G401 (cell line): ENCODE measurements at regions not wholly inside any gene's neighbourhood (a gene's known extent, or its start where the extent isn't known, plus 50 kb on each side); places are given as distances from the start of the nearest gene placed in this dataset.
A peak's percentile ranks its signal among the peaks of the same experiment; 100 is the strongest.
"Not testable (repeated sequence)": the region's sequence is repeated elsewhere in the genome, so short reads cannot be mapped to it uniquely, and the experiment has no call there.

Source experiments
- DNase-seq: peaks from one replicate; pipeline ENCODE4 v3.0.0-alpha.2; 2015; ENCODE audit warnings: low spot score
- in situ Hi-C: cut with HindIII; loops from 2 replicates; pipeline ENCODE4 v1.10.0; 2016; ENCODE audit warnings: low sequenced_read_pairs, mixed read lengths

DNA sequence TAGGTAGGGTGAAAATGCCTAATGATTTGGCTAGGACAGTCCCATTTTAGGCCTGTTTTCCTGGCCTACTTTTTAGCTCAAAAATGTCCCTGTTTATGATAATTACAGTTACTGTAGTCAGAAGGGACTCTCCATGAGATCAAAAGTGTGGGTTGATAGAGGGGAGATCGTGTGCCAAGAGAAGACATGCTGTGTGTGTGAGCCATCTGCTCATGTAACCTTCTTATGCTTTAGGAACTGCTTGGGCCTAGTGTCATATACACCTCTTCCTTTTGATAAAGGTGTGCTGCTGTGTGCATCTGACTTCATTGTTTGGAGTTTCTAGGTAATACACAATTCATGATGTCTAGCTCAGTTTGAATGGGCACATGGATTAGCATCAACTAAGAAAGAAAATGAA lies 786.5 kb downstream of the PDCD6IP start:
- peak; percentile 99 for DNase-seq
- in situ Hi-C loops, result no loop called here

- in situ Hi-C loops, result no loop called here
- no peak for DNase-seq
Observed at GRCh38 chr3:34599595-34599994, 801.2 kb downstream of the PDCD6IP start.

- in situ Hi-C loops, result no loop called here
- DNase-seq, result no peak
Observed at GRCh38 chr3:34619990-34620389, 821.6 kb downstream of the PDCD6IP start.

GRCh38 chr3:34626699-34627098 lies 828.3 kb downstream of the PDCD6IP start:
- no peak for DNase-seq
- in situ Hi-C loops, result no loop called here

GRCh38 chr3:34634939-34635338 lies 836.5 kb downstream of the PDCD6IP start:
- DNase-seq, result no peak
- in situ Hi-C loops, result no loop called here

DNA sequence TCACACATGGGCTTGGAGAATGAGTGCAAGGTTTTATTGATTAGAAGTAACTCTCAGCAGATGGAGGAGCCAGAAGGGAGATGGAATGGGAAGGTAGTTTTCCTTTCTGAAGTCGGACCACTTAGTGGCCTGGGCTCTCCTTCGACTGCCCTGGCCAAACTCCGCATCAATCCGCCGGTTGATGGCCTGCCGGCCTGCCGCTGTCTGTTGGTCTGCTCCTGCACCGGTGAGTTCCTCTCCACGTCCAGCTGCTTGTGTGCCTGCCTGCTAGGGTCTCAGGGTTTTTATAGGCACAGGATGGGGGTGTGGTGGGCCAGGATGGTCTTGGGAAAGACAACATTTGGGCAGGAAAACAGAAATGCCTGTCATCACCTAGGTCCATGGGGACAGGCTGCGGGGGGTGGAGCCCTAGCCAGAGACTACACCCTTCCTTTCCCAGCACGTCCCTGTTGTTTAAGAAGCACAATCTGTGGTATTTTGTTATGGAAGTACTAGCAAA lies 837.0 kb downstream of the PDCD6IP start:
- no peak for DNase-seq
- in situ Hi-C loops, result no loop called here

GRCh38 chr3:34646911-34647460 lies 848.6 kb downstream of the PDCD6IP start:
- in situ Hi-C loops, result no loop called here
- no peak for DNase-seq

DNA sequence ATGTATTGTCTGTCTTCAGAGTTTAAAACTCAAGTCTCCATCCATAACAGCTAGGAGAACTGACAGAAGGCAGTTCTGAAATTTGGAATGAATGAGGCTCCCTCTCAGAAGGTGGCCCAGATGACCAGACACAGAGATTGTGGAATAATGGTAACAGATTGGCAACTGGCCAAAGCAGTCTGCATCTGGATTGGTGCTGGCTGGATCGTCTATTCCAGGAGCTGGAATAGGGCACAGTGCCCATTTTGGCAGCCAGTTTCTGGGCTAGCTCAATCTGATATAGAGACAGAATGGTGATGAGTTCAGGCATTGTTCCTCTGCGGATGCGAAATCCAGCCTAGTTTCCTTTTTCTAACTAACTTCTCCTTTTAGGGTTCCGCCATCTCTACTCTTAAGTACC lies 851.7 kb downstream of the PDCD6IP start:
- no peak for DNase-seq
- in situ Hi-C loops, result no loop called here

DNA sequence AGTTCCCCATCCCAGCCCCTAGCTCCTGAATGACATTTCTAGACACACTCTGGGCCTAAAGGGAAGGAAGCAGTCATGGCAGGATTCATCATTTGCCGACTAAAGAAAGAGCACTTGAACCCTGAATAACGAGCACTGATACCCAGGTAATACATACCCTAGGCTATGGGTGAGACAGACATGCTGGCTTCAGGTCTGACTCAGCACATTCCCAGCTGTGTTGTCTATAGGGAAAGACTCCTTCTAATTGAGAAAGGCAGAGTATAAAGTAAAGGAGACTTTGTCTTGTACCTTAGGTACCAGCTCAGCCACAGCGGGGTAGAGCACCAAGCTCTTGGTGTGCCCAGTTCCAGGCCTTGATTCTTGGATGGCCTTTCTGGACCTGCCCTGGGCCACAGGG lies 870.5 kb downstream of the PDCD6IP start:
- DNase-seq, result no peak
- in situ Hi-C loops, result no loop called here

DNA sequence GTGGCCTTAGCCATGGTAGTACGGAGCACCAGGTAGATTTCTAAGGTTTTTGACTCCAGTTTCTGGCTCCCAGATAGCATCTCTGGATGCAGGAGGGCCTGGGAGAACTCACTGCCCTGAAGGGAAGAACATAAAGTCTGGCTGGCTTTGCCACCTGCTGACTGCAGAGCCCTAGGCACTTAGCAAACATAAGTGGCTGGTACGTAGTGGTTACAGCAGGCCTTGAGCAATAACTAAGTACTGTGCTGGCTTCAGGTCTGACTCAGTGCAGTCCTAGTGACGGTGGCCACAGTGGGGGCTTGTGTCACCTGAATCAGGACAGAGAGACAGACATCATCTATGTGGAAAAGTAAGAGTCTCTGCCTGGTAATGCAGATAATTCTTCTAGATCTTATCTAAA lies 871.1 kb downstream of the PDCD6IP start:
- in situ Hi-C loops, result no loop called here
- no peak for DNase-seq

- in situ Hi-C loops, result no loop called here
- DNase-seq, result no peak
Observed at GRCh38 chr3:34675383-34676120, 877.1 kb downstream of the PDCD6IP start.

DNA sequence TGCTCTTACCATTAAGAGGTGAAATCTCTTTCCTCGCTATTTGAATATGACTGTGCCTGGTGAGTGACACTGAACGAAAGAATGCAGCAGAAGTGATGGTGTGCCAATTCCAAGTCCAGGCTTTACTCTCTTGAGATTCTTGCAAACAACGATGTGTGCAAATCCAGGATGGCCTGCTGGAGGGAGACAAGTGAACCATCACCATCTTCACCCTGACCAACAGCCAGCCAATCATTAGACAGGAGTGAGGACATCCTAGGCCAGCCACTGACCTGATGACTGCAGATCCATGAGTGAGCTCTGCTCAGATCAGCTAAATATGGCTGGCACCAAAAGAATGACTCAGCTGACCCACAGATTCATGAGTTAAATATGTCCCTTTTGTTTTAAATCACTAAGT lies 878.0 kb downstream of the PDCD6IP start:
- DNase-seq, result no peak
- in situ Hi-C loops, result no loop called here

DNA sequence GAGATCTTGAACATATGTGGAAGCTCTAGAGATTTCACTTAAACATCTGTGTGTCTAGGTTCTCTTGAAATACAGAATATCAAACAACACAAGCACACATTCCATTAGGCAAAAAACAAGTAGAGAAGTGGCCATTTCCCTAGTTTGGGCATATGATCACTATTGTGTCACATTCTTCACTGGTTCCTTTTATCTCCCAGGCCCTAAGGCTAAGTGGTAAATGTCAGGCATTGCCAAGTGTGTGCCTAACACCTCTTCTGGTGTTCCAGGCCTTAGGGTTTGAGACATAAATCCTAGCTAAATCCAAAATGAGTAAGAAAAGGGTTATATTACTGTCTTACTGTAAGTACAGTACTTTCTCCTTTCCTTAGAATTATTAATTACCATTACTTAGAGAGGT lies 880.1 kb downstream of the PDCD6IP start:
- no peak for DNase-seq
- in situ Hi-C loops, result no loop called here

DNA sequence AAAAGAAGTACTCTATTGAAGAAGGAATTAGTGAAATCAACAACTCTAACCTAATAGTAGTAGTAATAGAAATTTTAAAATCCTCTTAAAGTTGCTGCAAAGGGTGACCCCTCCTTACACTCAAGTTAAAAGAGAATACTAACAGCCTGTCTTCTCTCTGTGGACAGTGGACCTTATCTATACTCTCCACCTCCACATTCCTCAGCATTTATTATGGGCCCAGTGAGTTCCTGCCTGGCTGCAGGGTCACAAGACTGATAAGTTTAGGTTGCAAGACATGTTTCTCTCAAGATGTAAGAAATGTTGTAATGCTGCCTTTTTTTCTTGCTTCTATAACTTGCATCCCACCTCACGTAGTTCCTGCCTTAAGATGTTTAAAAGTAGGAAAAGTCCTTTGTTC lies 880.6 kb downstream of the PDCD6IP start:
- in situ Hi-C loops, DNase-seq: not testable (repeated sequence)

GRCh38 chr3:34683851-34684250 lies 885.4 kb downstream of the PDCD6IP start:
- in situ Hi-C loops, result no loop called here

DNA sequence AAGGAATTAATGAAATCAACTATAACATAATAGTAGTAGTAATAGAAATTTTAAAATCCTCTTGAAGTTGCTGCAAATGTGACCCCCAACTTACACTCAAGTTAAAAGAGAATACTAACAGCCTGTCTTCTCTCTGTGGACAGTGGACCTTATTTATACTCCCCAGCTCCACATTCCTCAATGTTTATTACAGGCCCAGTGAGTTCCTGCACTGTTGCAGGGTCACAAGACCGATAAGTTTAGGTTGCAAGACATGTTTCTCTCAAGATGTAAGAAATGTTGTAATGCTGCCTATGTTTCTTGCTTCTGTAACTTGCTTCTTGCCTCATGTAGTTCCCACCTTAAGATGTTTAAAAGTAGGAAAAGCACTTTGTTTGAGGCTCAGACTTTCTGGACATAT lies 888.1 kb downstream of the PDCD6IP start:
- in situ Hi-C loops, result no loop called here
- DNase-seq, result no peak

More at GRCh38 chr3:34683851-34684250, 885.4 kb downstream of the PDCD6IP start:
- peak; percentile 27 for DNase-seq

- DNase-seq, result peak; percentile 43
- in situ Hi-C loops, result no loop called here
Observed at GRCh38 chr3:34687671-34688070, 889.2 kb downstream of the PDCD6IP start.

DNA sequence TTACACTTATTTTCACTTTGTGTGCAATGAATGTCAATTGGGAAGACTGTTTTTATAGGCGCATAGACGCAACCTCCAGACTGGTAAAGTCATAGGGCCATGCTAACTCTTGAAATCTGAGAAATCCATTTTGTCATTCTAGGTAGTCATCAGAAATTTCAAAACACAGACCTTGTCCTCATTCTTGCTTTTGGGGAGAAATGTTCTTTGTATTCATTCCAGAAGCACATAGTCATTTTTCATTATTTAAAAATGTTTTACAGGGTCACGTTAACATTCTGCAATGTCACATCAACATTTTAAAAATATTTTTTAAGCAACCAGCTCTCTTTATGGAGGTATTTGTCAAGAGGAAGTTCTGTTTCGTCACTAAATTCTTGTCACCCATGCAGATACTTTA lies 898.4 kb downstream of the PDCD6IP start:
- no peak for DNase-seq
- in situ Hi-C loops, result no loop called here

GRCh38 chr3:34703053-34703452 lies 904.6 kb downstream of the PDCD6IP start:
- in situ Hi-C loops, result no loop called here
- DNase-seq, result no peak

- no peak for DNase-seq
- in situ Hi-C loops, result no loop called here
Observed at GRCh38 chr3:34724916-34725499, 914.3 kb upstream of the ARPP21 start.

DNA sequence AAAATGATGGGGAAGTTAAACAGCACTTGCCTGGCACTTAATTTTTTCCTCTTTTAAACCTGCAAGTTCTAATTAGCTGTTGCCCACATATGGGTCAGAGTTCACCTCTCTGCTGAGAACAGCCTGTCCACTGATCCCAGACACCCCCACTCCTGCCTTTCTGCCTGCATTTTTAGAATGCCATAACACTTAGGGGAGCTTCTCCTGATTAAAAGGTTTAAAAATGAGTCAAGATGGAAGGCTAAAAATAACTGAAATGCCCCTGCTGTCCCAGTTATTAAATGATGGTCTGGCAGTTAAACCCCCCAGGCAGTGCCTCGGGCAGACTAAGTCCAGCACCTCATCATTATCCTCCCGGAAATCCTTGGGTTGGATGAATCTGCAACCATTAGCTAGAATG lies 913.6 kb upstream of the ARPP21 start:
- in situ Hi-C loops, result no loop called here
- DNase-seq, result no peak
